ENCODE measurements at regions not wholly inside any gene's neighbourhood (a gene's known extent, or its start where the extent isn't known, plus 50 kb on each side); places are given as distances from the start of the nearest gene placed in this dataset.

DNA sequence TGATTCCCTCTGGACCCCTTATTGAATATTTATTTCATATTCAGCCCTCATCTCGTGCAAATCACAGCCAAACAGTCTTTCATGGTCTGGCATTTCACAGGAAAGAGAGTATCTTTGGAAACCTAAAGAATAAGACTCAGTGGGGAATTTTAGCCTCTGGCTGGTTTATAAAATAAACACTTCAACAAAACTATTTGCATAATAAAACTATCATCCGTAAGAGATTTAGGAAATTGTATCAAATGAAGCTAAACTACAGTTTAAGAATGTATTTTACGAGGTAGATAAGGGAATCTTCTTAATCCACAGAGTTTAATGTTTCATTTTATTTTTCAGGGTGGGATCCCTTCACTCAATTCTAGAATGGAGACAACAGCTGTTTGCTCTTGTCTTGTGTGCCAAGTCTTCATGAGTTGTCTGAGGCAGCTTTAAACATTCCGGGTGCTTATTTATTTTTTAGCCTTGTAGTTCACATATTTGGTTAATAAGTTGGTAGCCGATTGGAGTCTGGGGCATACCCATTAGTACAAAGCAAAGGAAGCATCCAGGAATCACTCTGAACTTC, 634.4 kb upstream of the KLF12 start:
- TF ChIP-seq, protein P1, sequence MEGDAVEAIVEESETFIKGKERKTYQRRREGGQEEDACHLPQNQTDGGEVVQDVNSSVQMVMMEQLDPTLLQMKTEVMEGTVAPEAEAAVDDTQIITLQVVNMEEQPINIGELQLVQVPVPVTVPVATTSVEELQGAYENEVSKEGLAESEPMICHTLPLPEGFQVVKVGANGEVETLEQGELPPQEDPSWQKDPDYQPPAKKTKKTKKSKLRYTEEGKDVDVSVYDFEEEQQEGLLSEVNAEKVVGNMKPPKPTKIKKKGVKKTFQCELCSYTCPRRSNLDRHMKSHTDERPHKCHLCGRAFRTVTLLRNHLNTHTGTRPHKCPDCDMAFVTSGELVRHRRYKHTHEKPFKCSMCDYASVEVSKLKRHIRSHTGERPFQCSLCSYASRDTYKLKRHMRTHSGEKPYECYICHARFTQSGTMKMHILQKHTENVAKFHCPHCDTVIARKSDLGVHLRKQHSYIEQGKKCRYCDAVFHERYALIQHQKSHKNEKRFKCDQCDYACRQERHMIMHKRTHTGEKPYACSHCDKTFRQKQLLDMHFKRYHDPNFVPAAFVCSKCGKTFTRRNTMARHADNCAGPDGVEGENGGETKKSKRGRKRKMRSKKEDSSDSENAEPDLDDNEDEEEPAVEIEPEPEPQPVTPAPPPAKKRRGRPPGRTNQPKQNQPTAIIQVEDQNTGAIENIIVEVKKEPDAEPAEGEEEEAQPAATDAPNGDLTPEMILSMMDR (IDR thresholded peaks at IDR 0.05; ENCODE audit: low read depth, low read length, missing control alignments): no peak
- H3K4me3 ChIP-seq (replicated peaks; ENCODE audit: low read depth, low read length): no peak overlapping the region
- DNase-seq (ENCODE audit: extremely low read depth, low read depth): no peak

- DNase-seq (ENCODE audit: extremely low read depth, low read depth): no peak
- TF ChIP-seq, protein P1 (IDR thresholded peaks at IDR 0.05; ENCODE audit: low read depth, low read length, missing control alignments): no peak
- no peak overlapping the region for H3K4me3 ChIP-seq (replicated peaks; ENCODE audit: low read depth, low read length)
These were observed 632.8 kb upstream of the KLF12 start for GRCh38 chr13:74767050-74767449.

- TF ChIP-seq, protein P1 (IDR thresholded peaks at IDR 0.05; ENCODE audit: low read depth, low read length, missing control alignments): no peak
- no peak for DNase-seq (ENCODE audit: extremely low read depth, low read depth)
- no peak overlapping the region for H3K4me3 ChIP-seq (replicated peaks; ENCODE audit: low read depth, low read length)
These were observed 631.8 kb upstream of the KLF12 start for GRCh38 chr13:74765955-74766354.

DNA sequence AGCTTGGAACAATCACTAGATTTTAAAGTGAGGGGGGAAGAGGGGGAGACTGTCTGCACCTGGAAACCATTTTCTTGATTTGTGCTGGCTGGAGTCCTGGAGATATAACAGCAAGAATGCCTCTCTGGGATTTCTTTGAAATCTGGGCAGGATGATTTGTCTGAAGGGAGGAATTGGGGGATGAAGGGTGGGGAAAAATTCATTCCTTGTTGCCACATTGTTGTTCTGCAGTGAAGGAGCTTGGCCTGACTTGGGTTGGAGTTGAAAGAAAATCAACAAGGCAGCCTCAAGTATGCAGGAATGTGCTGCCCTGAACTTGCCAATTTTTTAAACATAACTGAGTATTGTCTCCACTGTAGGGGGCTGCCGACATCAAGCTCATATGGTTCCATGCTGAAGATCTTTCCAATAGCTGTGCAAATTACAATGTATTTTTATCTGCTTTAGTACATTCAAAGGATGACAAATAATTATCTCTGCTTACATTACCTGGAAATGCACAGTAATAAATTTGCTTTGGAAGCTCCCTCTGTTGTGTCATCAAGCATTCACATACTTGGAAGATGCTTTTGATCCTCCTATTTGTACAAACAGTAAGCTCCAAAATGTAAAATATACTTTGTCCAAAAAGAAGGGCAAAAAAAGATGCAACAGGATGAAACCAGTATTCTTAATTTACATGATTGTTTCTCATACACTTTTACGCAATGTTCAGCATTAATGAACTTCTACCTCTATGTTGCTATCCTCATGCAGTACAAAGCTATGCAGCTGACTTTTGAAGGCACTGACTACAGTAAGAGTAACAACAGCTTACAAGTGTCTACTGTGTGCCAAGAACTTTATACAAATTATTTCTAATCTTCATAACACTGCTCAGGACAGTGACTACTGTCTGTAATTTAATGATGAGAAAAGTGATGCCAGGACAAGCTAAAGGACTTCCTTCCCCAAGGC, 627.9 kb upstream of the KLF12 start:
- TF ChIP-seq, protein P1 (IDR thresholded peaks at IDR 0.05; ENCODE audit: low read depth, low read length, missing control alignments): no peak
- DNase-seq (ENCODE audit: extremely low read depth, low read depth): no peak
- H3K4me3 ChIP-seq (replicated peaks; ENCODE audit: low read depth, low read length): no peak overlapping the region

GRCh38 chr13:74758188-74758587, 624.0 kb upstream of the KLF12 start:
- TF ChIP-seq, protein P1 (IDR thresholded peaks at IDR 0.05; ENCODE audit: low read depth, low read length, missing control alignments): no peak
- no peak for DNase-seq (ENCODE audit: extremely low read depth, low read depth)
- no peak overlapping the region for H3K4me3 ChIP-seq (replicated peaks; ENCODE audit: low read depth, low read length)

GRCh38 chr13:74755065-74755464, 620.9 kb upstream of the KLF12 start:
- H3K4me3 ChIP-seq (replicated peaks; ENCODE audit: low read depth, low read length): no peak overlapping the region
- TF ChIP-seq, protein P1 (IDR thresholded peaks at IDR 0.05; ENCODE audit: low read depth, low read length, missing control alignments): no peak
- no peak for DNase-seq (ENCODE audit: extremely low read depth, low read depth)
